Activated T-helper 9 cell treated with anti-CD3 and anti-CD28 coated beads, Interleukin-2, amount 50 U/mL, for 16 hours (primary cell): ENCODE measurements at regions not wholly inside any gene's neighbourhood (a gene's known extent, or its start where the extent isn't known, plus 50 kb on each side); places are given as distances from the start of the nearest gene placed in this dataset.

Source experiments
- DNase-seq: peaks from one replicate; pipeline ENCODE4 v3.0.0-alpha.2; 2020; ENCODE audit warnings: low read depth

DNA sequence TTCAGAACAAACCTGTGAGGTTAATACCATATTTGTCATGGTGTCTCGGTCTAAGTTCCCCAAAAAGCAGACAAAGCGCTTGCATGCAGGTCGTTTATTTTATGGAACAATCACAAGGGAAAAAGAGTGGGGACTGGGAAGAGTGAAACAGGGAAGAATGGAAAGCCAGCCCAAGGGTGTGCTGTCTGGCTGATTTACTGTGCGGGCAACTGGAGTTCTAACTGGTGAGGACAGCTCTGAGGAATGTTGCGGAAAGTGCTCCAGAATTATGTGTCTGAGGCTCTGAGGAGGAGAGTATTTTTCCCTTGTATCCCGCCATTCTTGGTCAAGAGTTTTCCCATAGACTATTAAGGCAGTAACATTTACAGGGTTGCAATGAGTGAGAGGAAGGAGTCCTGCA lies 465.4 kb downstream of the RMST start:
- DNase-seq, result no peak

DNA sequence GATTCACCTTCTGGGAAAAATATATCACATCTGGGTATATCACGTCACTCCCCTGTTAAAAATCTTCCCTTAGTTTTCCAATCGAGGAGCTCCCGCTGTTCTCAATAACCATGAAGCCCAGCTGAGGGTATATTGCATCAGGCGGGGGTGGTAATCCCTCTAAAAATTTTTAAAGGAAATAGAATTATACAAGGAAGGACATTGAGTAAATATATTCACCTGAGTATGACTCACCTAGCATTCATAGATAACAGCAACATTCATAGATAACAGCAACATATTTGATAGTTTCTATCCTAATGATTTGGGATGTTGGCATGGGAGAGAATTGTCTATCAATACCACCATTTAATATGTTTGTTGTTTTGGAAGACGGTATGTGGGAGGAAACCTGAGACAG lies 473.6 kb downstream of the RMST start:
- DNase-seq, result no peak

DNA sequence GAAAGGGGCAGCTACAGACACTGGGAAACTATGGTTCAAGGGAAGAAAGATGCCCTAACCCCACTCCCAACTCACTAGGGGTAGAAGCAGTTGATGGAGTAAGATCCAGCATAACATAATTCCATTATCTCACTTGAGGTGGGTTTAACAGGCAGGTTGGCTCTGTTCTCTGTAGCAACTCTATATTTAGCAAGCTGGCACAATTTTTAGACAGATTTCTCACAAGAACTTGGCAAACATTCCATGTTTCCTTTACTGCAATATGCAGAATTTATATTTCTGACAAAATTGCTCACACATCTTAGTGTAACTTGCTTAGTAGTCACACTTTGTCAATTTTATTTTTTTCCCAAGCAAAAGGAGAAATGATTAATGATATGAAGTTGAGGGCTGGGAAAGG lies 475.4 kb downstream of the RMST start:
- DNase-seq, result no peak

DNA sequence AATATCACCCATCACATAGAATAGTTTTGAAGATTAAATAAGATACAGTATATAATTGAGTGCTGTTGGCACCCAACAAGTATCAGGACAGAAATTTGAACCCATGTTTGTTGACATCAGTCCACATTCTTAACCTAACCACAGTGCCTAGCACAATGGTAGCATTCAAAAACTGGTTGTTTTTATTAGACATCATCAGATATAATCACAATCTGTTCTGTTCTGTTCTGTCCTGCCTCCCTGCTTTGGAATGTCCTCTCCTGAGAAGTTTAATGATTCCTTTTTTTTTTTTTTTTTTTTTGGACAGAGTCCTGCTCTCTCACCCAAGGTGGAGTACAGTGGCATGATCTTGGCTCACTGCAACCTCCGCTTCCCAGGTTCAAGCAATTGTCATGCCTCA lies 476.6 kb downstream of the RMST start:
- DNase-seq, result no peak

DNA sequence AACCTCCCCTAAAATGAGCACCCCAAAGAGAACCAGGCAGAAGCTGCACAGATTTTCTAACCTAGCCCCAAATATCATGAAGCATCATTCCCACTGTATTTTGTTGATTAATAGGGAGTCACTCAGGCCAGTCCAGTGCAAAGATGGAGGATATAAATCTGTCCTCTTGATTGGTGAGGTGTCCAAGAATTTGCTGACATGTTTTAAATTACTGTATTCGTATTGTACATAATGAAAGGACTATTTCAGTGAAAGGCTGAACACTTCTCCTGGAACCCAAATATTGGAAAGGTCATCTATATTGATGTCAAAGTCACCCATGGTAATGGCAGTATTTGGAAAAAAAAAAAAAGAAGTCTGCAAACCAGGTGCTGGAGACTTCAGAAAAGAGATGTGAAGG lies 477.5 kb downstream of the RMST start:
- DNase-seq, result no peak

DNA sequence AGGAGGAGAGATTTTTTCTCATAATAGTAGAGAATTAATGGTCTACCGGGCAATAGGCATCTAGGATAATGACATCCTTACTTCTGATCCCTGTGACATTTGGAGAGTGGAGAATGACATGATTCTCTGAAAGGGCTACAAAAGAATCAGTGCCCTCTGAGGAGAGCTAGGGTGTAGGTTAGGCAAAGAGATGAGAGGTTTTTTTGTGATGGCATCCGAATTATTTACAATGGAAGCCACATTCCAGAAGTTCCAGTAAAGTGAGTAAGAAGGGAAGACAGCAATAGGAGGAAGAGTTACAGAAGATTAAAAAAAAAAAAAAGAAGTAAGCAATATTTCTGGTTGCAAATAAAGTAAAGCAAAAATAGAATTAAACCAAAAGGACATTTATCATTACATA lies 478.0 kb downstream of the RMST start:
- DNase-seq, result no peak

DNA sequence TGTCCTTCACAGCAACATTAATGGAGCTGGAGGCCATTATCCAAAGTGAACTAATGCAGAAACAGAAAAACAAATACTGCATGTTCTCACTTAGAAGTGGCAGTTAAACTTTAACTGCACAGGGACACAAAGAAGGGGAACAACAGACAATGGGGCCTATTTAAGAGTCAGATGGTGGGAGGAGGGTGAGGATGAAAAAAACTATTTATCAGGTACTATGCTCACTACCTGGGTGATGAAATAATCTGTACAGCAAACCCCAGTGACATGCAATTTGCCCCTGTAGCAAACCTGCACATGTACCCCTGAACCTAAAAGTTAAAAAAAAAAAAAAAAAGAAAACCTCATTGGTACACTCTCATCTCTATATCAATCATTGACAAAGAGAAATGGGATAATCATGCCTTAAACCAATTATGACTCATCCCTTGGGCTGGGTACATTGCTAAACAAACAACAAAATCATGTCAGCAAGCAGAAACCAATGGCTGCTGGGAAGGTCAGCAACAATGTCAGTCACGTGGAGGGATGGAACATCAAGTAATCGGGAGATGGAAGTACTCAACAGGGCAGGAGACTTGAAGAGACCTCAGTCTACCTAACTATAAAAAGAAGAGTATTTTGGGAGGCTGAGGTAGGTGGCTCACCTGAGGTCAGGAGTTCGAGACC lies 479.2 kb downstream of the RMST start:
- DNase-seq, result no peak

DNA sequence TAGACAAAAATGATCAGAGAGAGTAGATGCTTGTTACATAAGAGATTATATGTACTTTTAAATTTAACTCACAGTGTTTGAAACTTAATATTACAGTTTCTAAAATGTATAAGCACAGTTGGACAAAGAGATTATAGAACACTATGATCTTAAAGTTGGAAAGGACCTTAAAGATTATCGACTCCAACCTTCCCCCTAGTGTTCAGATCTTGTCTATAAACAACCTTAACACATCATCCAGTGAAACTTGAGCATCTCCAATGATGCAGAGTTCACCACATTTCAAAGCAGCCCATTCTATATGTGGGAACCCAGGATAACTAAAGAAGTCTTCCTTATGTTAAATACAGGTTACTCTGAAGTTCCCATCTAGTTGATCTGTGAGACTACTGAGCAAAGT lies 480.8 kb downstream of the RMST start:
- no peak for DNase-seq

DNA sequence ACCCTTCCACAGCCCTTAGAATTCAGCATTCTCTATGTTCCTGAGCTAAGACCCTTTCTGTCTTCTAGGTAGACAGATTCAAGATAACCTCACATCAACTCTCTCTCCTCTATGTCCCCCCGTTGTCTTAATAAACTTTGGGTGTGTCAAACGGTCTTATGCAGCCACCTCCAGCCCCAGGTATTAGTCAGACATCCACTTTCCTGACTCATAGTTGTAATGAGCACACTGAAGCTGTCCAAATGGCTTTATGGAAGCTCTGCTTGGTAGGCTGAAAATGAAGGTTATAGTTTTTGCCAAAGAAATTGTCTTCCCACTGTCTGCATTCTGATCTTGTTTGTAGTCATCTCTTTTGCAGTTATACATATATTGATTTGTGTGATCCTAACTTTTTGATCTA lies 482.0 kb downstream of the RMST start:
- no peak for DNase-seq

DNA sequence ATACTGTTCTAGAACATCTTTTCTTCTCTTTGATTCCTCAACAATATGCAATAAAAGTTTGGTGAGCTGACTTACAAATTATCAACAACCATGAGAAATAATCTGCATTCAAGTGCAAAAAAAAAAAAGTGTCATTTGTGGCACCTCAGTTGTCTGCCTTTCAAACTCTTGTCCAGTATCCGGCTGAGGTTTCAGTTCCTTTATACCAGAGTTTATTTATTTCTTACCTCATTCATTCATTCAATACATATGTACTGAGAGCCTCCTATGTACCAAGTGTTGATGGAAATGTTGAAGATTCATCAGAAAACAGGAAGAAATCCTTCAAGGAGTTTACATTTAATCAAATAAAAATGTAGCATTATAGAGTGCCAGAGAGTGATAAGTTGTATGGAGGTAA lies 484.1 kb downstream of the RMST start:
- no peak for DNase-seq

DNA sequence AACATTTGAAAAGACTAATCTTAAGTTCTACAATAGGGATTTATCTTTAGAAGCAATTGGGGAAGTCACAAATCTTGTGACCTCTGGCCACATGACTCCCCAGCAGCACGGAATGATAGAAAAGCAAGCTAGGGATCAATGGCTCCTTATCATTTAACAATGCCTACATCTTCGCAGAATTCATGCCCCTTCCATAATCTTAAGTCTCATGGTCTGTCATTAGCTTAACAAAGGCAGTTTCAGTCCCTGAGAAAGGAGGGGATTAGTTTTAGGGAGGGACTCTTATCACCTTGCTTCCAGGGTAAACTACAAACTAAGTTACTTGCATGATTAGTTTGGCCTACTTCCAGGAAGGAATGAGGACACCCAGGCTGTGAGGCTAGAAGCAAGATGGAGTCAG lies 486.0 kb downstream of the RMST start:
- no peak for DNase-seq

DNA sequence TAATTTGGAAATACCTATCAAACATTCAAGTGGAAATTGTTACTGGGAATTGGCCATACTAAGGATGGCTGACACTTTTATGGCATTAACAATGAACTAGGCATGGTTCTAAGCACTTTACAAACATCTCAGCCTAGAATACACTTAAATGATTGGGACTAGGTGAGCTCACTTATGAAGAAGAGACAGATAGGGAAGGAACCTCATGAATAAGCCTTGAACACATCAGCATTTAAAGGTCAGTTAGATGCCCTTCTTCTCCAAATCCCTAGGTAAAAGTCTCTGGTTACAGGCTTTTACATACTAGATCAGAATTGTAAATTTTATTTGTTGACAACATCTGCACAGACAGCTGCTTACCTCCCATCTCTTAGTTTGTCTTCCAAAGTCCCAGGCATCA lies 488.6 kb downstream of the RMST start:
- DNase-seq, result no peak

DNA sequence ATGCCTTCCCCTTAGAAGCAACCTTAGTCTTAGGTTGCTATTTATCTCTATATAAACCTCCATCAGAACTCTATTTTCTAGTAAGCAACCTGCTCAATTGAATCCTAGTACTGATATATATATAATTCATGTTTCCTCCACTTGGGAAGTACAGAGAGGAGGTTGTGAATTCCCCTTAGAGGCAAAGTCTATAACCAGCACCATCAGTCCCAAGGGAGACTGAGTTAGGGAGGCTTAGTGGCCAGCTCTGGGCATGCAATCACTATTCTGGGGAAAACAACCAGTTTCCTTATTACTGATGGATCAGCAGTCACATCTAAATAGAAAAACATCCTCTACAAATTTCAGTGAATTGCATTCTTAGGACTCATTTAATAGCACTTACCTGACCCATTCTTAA lies 489.1 kb downstream of the RMST start:
- no peak for DNase-seq

DNA sequence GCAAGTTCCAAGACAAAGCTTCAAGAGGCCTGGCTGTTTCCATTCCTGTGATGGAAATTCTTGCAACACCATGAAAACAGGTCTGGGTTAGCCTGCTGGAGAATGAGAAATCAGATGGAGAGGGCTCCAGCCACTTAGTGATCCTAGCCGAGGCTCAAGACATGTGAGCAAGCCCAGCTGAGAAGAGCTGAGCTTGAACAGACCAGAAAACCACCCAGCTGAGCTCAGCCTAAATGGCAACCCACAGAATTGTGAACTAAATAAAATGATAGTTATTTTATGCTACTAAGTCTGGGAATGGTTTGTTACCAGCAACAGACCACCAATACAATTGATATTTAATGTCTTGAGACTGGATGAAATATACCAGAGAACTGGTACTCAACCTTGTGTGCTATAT lies 494.5 kb downstream of the RMST start:
- no peak for DNase-seq

DNA sequence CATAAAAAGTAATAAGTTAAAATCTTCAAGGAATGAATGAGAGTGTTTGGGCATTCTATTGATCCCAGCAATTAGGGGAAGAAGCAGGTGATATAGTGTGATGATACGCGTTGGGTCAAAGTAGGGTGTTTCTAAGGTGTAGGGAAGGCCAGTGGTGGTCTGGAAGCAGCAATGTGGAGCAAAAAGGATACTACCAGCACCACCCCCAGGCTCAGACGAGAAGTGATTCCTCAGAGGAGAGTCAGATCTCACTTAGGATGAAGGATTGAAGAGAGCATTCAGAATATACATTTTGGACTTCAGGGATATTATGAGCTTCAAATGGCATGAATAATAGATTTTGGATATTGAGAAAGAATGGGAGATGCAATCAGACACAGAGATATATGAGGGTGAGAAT lies 497.6 kb downstream of the RMST start:
- no peak for DNase-seq

DNA sequence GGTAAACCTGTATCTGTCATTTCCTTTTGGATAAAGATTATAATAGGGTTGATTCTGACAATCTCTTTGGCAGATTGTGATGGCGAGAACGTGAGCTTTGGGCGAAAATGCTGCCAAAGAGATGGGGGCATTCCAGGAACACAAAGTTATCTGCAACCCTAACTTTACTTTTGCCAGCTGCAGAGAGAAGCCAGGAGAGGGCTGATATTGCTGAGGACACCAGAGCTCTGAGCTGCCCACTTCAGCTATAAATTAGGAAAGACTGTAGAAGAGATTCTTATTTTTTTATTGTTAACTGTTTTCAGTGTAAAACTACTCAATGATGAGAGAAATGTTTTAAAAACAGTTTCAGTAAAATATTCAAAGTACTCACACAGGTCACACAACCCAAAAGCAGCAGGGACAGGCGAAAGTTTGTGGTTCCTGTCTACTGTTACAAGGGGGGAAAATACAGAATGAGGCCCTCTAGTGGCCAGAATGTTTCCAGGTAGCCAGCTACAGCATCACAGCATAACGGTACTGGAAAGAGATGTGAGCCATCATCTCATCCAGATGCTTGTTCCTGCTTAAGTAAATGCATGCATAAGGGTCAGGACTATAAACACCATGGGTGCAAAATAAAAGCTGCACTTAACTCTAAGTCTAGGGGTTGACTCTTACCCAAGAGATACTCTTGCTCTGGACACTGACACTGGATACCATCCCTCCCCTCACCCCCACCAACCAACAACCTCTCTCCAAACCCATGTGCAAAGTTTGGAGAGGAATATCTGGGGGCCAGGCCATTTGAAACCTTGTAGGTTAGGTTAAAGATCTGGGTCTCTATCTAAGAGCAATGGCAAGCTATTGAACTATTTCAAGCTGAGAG lies 498.4 kb downstream of the RMST start:
- no peak for DNase-seq

DNA sequence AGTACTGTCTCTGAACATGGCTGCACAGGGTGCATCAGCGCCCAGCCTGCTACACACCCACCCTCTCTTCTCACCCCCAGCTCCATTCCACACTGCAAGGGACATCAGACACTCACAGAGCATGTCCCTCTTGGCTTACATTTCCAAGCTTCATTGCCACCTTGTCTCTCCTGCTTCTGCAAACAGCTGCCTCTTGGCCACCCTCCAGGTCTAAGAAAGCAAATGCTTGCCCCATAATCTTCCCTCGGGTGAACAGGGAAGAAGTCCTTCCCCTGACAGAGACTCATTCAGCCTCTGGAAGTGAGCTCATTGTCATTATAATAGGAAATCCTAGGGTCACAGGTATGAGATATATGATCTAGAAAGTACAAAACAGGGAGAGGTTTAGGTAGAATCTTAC lies 505.2 kb downstream of the RMST start:
- DNase-seq, result no peak

DNA sequence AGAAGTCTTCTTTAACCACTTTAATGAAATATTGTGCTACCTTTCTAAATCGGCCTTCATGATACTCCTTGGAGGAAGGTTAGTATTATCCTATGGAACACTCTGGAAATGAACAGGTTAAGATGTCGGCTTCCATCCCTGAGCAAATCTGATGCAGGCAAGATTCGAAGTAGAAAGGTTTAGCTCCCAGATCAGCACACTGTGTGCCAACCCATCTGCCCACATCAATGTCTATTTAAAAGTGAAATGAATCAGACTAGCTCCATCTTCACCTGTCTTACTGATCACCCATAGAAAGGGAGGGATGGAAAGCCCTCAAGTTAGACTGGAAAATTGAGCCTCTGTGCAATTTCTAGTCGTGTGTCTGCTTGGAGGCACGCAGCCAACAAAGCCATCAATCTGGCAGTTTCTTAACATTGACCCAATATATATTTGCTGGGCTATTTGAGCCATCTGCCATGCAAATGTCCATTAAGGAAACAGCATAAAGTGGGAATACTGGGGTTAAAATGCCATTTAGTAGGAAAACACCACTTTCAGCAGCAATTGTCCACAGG lies 506.1 kb downstream of the RMST start:
- no peak for DNase-seq

DNA sequence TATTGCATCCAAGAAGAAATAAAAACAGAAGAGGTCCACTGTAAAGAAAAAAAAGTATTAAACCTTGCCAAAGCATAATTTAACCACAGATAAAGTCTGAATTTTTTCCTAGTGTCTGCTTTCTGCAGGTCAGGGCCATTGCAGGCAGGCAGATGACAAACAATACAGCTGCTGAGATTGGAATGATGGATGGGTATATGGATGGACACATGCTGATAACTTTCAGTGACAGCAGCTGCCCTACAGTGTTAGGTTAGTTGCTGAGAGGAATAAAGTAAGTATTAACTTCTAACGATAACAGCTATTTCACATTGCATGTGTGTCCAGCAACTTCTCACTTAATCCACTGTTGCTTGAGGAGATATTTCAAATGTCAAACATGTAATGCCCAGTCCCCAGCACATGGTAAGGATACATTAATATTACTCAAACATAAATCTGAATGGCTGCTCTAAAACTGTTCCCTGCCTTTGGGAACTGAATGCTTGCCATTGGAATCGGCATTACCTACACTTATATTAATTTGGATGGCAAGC lies 515.3 kb downstream of the RMST start:
- DNase-seq, result no peak

DNA sequence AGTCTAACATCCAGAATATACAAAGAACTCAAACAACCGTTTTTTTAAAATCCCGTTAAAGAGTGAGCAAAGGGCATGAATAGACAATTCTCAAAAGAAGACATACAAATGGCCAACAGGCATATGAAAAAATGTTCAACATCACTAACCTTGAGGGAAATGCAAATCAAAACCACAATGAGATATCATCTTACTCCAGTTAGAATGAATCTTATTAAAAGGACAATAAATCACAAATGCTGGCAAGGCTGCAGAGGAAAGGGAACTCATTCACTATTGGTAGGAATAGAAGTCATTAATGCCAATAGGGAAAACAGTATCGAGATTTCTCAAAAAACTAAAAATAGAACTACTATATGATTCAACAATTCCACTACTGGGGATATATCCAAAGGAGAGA lies 520.1 kb downstream of the RMST start:
- no peak for DNase-seq

DNA sequence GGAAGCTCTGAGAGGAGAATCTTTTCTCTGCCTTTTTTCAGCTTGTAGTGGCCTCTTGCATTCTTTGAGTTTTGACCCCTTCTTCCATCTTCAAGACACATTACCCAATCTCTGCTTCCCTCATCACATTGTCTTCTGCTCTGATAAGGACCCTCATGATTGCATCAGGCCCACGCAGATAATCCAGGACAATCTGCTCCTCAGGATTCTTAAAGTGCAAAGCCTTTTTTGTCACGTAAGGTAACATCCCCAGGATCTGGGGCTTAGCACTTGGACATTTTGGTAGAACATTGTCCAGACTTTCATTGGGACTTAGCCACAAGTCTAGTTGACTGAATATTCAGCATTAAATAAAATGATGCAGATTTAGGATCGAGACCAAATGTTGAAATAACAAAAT lies 521.2 kb downstream of the RMST start:
- no peak for DNase-seq

DNA sequence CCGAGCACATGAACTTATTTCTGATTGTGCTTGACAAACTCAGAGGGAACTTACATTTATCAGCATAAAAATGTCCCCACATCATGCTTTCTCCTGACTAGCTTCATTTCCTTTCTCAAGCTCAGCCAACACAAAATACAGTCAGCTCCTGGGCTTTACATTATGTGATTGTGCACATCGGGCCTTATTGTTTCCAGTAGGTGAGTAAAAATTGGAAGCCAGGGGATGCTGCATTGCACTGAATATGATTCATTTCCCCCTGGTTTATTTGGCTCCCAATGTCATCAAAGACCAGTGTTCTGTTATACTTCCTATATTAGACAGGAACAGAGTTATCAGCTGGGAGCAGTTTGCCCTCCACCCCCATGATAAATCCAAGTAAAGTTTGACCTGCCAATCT lies 521.8 kb downstream of the RMST start:
- DNase-seq, result no peak

DNA sequence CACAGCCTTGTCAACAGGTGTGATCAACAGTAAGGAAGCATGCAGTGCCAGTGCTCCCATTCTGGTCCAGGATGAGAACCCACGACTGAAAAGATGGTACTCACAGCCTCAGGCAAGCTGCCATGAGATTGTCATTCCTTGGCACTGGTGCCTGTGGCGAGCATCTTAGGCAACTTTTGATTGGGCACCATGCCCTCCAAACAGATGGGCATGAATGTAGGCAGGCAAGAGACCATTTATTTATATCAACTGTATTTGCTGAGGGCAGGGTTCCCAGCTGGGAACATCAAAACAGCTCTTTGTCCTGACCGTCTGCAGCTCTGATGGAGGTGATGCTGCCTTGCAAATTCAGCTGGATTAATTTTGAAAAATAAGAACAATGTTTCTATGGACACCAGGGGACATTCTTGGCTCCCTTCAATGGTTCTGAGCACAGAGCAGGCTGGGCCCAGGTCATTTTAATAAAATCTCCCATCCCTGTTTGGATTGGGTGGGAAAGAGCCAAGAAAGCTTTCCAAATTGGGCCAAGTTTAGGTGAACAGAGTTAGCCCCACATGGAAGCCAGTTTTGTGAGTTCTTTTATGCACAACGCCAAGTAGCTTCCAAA lies 522.5 kb downstream of the RMST start:
- no peak for DNase-seq
